ENCODE measurements at regions not wholly inside any gene's neighbourhood (a gene's known extent, or its start where the extent isn't known, plus 50 kb on each side); places are given as distances from the start of the nearest gene placed in this dataset.
"Not testable (repeated sequence)": the region's sequence is repeated elsewhere in the genome, so short reads cannot be mapped to it uniquely, and the experiment has no call there.

DNA sequence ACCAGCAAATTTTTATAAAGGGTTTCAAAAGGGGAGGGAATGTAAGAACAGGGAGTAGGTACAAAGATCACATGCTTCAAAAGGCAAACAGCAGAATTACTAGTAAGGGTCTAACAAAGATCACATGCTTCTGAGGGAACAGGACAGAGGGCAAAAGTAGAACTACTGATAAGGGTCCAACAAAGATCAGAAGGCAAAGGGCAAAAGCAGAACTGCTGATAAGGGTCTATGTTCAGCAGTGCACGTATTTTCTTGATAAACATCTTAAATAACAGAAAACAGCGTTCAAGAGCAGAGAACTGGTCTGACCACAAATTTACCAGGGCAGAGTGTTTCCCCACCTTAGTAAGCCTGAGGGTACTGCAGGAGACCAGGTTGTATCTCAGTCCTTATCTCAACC lies 469.5 kb upstream of the PIK3R1 start:
- no peak for DNase-seq (ENCODE audit: low read depth, low spot score)
- H3K27ac ChIP-seq = no peak overlapping the region

DNA sequence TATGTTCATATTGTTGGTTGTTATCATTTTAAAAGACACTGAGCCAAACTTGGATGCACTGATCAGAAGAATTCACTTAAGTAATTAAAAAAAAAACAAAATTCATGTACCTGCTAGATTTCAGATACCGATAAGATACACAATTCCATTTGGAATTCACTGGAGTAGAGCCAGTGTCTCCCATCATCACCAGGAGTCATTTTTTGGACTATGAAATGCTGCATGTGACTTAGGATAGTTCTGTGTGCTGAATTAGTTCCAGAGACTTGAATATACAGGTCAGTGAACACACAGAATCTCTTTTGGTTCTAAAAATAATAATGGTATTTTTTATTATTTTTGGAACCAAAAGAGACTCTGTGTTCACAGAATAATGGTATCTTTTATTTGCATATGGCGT lies 482.6 kb upstream of the PIK3R1 start:
- no peak overlapping the region for H3K27ac ChIP-seq
- no peak for DNase-seq (ENCODE audit: low read depth, low spot score)

DNA sequence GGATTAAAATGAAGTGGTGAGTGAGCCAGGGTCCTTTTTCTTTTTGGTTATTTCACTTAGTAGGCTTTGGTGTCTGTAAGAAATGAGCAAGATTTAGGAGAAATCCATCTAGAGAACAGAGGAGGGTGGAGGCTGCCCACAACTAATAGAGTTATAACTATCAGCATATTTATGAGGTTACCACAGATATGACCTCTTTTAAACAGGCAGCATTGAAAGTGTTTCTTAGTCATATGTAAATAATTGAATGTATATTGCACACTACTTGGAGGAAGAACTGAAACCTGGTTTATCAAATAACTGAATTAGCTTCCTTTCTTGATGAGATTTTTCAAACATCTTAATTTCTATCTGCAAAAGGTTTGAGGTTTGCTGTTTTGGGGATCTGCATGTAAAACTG lies 483.1 kb upstream of the PIK3R1 start:
- no peak overlapping the region for H3K27ac ChIP-seq
- no peak for DNase-seq (ENCODE audit: low read depth, low spot score)

DNA sequence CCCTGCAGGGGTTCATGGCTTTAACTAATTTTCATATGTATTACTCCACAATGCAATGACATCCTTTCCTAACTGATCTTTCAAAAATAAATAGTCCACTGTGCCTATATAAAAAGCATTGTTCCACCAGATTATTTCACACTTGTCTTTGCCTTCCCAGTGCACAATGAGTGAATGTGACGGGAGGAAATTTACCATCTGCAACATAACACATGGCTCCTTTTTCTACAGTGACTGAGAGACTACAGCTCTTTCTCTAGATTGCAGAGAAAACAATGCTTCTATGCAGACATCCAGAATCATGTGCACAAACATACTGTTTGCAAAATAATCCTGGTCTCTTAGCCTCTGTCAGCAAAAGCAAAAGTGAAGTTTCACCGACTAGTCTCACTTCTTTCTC lies 483.7 kb upstream of the PIK3R1 start:
- DNase-seq (ENCODE audit: low read depth, low spot score) = no peak
- H3K27ac ChIP-seq = no peak overlapping the region

DNA sequence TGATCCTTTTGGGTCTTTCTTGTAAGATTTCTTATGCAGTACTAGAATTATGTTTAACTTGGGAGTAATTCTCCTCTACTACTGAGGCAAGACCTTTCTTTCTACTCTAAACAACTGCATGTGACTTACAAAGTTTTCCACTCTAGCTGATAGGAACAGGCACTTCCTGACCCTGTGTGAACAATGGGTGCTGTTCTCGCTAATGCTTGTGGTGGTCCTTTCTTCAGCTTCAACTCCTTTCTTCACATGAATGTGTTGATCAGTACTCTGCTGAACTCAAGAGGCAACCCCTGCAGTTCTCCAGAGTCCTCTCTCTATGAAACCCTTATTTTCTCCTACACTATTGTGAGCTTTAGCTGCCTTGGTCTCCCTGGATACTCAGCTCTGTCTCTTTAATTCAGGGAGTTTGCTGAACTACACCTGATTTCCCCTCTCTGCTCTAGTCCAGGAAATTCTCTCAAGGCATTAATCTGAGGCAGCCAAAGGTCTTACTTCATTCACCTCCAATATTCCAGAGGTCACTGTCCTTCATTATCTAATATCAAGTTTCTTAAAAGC lies 484.6 kb upstream of the PIK3R1 start:
- H3K27ac ChIP-seq = no peak overlapping the region
- no peak for DNase-seq (ENCODE audit: low read depth, low spot score)

DNA sequence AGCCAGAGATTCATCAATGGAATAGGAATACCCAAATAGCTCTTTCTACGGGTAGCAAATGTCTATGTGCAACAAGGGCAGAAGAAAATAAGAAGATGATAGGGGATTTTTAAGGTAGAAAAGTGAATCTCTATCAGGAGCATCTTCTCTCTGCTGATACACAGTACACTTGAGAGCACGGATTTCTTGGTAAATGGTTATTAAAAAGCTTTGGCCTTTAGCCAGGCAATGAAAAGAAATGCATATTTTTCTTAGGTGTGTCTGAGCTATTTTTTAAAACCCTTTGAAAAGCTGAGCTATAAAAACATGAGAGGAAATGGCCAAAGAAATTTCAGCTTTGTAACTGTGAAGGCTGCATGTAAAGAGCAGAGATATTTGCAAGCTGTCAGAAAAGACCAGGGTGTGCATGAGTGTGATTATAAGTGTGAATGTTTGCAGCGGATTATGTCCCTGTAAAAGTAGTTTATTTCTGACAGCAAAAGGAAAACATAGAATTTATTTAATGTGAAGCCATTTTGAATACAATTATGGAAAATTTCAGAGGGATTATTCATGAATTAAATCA lies 487.1 kb upstream of the PIK3R1 start:
- H3K27ac ChIP-seq = no peak overlapping the region
- DNase-seq (ENCODE audit: low read depth, low spot score) = no peak

DNA sequence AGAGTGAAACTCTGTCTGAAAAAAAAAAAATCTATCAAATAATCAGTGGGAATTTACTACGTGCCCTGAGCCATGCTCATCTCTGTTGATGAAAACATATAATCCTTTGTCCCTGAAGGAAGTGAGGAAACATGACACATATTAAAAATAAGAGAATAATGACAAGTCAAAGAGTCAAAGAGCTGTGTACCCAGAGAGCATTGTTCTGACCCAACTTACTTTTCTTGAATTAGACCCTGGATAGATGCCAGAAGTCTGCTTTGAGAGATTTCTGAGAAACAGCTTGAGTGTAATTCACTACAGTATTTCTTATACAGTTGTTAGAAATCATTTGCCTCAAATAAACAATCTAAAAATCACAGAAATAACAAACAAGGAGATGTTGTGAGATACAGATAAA lies 490.0 kb upstream of the PIK3R1 start:
- no peak overlapping the region for H3K27ac ChIP-seq
- DNase-seq (ENCODE audit: low read depth, low spot score) = no peak

DNA sequence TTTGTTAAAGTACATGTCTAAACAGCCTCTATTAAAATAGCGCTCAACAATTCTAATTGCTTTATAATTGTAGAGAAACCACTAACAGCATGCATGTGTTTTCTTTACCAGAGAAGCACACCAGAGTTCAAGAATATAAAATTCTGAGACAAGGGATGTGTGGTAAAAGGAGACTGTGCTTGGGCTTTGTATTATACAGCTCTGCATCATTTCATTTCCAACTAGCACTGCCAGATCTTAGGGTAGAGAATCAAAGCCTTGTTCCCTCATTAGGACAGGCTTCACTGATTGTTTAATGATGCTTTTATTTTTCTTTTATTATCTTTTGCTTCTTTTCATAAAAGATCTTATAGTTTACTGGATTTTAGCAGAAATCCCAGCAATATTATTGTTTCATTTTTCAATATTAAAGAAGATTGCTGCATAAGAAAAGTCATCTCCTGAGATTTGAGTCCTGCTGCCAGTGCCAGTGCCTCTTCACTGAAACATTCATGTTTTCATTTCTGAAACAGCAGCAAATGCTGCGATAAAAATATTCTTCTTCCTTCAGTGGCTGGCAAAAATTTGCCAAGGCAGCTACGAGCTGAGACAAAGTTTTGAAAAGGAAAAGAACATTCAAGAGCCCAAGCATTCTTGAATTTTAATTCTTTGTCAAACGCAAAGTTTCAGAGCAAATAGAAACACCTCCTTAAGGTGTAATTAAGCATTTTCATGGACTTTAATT lies 491.0 kb upstream of the PIK3R1 start:
- H3K27ac ChIP-seq = no peak overlapping the region

DNA sequence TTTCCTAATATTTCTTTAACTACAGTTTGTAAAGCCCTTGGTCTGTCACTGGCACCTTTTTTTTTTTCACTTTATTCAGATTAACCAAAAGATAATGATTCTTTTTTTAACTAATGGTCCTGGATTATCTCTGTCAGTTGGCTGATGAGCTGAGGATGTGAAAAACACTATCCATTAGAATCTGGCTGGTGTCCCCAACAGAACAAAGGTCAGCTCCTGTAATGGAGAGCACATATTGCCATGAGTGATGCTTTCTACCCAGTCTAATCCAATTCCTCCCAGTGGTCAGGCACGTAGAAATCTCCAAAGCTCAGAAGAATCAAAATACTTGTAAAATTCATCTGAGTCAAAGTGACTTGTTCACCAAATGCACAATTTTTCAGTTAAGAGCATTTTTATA lies 491.7 kb upstream of the PIK3R1 start:
- H3K27ac ChIP-seq = no peak overlapping the region
- DNase-seq (ENCODE audit: low read depth, low spot score) = no peak

More for the DNA sequence above, 491.0 kb upstream of the PIK3R1 start:
- DNase-seq (ENCODE audit: low read depth, low spot score) = no peak

DNA sequence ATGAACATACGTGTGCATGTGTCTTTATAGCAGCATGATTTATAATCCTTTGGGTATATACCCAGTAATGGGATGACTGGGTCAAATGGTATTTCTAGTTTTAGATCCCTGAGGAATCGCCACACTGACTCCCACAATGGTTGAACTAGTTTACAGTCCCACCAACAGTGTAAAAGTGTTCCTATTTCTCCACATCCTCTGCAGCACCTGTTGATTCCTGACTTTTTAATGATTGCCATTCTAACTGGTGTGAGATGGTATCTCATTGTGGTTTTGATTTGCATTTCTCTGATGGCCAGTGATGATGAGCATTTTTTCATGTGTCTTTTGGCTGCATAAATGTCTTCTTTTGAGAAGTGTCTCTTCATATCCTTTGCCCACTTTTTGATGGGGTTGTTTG lies 493.0 kb upstream of the PIK3R1 start:
- DNase-seq (ENCODE audit: low read depth, low spot score); H3K27ac ChIP-seq: not testable (repeated sequence)

DNA sequence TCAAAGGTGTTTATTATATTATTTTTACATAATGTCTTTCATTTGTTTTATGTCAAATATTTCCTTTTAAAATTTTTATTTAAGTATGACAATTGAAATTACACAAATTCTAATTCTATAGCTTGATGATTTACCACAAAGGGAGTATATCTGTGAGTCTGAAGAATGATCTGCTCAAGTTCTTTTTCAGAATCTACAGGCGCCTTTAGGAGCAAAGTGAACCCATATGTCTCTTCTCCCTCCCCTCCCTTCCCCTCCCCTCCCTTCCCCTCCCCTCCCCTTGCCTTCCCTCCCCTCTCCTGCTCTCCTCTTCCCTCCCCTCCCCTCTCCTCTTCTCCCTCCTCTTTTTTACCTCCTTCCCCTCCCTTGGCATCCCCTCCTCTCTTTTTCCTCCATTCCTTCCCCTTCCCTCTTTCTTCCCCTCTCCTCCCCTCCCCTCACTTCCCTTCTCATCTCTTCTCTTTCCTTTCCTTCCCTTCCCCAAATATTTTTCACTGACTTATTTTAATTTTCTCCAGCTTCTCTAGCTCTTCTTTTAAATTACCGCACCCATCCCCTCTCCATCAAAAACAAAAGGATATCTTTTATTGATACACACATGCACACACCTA lies 495.3 kb upstream of the PIK3R1 start:
- DNase-seq (ENCODE audit: low read depth, low spot score) = no peak
- no peak overlapping the region for H3K27ac ChIP-seq

DNA sequence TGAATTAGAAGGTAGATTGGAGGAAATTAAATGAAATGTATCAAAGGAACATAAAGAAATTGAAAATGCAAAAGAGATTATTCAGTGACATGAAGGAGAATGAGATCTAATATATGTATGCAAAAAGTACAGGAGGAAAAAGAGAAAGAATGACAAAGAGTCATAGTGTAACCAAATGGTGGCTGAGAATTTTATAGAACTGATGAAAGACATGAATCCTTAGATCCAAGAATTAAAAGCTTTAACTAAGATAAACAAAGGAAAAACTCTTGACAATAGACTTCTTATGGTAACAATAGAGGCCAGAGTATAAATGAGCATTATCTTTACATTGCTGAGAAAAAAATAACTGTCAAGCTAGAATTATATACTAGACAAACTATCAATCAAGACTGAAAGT lies 505.4 kb upstream of the CD180 start:
- H3K27ac ChIP-seq = no peak overlapping the region
- DNase-seq (ENCODE audit: low read depth, low spot score) = no peak

DNA sequence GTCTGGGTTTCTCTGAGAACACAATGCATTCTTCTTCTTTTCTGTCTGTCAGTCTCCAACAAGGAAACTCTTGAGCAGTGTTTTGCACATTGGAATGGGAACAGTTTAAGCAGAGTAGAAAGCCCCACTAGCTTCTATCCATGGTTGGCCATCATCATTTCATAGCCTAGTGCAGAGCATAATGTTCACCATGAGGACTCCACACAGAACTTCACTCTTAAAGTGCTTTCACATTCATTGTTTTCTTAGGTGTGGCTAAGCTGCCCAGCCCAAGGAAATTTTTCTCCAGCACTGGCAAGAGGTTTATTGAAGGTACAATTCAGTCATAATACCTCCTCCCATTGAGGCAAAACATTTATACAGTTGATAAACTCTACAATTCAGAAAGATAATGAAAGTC lies 503.0 kb upstream of the CD180 start:
- no peak overlapping the region for H3K27ac ChIP-seq
- DNase-seq (ENCODE audit: low read depth, low spot score) = no peak

DNA sequence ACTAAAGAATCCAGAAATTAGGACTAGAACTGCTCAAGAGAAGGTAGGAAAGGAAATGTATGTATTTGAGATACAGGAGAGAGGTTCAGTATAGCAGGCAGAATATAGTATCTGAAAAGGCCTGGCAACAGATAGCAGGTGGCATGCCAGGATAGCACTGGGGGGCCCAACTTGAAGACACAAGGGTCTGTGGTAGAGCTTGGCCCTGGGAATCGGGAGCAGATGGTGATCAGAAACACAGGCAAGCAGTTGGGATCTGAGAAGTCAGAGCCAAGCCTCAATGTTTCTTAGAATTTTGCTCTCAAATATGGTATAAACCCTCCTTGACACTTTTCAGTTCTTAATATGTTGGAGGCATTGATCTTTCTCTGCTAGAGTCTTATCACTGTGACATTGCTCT lies 499.8 kb upstream of the CD180 start:
- H3K27ac ChIP-seq = no peak overlapping the region

DNA sequence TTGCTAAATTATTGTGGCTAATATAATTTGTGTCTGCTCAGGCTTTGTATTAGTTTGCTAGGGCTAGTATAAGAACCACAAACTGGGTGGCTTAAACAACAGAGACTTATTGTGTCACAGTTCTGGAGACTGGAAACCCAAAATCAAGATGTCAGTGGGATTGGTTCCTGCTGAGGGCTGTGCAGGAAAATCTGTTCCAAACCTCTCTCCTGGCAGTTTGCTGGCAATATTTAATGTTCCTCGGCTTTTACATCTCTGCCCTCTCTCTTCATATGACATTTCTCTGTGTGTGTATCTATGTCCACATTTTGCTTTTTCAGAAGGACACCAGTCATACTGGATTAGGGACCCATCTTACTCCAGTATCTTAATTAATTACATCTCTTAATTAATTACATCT lies 498.8 kb upstream of the CD180 start:
- DNase-seq (ENCODE audit: low read depth, low spot score) = no peak

More for the DNA sequence above, 499.8 kb upstream of the CD180 start:
- DNase-seq (ENCODE audit: low read depth, low spot score) = no peak

DNA sequence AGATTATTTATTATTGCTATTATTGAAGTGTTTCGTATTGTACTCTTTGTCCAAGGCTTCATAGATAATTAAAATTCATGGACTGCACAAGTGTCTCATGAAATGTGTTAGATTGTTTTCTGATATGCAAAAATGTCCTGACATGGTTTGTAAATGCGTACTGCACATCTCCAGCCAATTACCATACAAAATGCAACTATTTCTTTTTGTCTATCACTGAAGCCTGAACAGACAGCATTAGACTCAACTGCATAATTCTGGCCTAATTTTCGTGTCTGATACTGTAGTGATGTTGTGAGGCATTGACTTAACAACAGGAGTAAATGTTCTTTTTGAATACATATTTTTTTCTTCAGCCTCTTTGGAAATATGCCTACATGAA lies 498.2 kb upstream of the CD180 start:
- H3K27ac ChIP-seq = no peak overlapping the region

More for the DNA sequence above, 498.8 kb upstream of the CD180 start:
- no peak overlapping the region for H3K27ac ChIP-seq

DNA sequence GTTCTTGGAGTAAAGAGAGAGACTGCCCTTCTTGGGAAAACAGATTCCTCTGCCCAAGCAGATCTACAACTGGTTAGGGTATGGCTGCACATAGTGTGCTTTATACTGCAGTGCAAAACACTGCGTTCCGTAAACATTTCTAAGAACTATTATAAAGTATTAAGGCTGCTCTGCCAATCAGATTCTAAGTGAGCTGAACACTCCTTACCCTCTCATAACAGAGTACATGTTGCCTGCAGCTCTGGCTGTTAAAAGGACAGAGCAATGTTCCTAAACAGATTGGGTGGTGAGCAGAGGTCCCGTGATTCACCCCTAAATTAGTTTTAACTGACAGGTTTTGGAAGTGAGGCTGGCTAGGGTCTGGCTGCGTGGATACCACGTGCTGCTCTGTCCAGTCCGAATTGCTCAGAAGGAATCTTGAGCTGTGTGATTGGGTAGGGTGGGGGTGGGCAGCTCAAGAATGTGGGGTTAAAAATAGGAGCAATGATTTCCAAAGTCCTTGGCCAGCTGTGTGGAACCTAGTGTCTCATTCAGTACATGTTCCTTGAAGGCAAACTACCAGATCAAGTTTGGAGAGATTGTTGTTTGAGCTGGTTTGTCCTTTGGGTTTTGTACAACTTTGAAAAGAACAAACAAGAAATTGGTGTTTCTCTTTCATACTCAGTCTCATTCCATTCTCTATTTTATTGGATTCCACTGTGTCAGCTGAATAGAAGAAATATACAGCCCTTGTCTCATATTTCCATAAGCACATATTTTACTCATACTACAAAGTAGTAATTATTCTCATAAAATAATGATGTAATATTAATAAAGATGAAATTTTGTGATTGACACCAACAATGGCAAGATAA lies 497.6 kb upstream of the CD180 start:
- DNase-seq (ENCODE audit: low read depth, low spot score) = no peak
- no peak overlapping the region for H3K27ac ChIP-seq

More for the DNA sequence above, 498.2 kb upstream of the CD180 start:
- DNase-seq (ENCODE audit: low read depth, low spot score) = no peak

DNA sequence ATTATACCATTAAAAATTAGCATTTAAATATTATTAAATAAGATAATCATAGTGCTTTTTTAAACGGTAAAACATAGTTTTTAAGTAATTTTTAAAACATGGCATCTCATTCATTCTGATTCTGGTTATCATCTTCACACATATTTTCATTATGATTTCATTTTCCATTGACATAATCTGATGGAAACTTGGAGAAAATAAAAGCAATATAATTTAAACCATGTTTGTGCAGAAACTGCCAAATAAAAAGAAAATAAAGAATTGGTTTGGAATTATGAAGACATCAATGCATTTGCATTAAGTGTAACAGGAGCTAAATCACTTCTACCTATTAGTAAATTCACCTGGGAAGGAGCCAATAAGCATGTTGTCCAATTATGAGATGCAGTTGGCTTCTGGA lies 490.1 kb upstream of the CD180 start:
- no peak overlapping the region for H3K27ac ChIP-seq
- DNase-seq (ENCODE audit: low read depth, low spot score) = no peak

DNA sequence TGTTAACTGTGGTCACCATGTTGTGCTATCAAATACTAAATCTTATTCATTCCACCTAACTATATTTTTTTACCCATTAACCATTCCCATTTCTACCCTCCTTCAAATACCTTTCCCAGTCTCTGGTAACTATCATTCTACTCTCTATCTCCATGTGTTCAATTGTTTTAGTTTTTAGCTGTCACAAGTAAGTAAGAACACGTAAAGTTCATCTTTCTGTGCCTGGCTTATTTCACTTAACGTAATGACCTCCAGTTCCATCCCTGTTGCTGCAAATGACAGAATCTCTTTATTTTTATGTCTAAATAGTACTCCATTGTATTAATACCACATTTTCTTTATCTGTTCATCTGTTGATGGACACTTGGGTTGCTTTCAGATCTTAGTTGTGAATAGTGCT lies 485.1 kb upstream of the CD180 start:
- DNase-seq (ENCODE audit: low read depth, low spot score) = no peak
- no peak overlapping the region for H3K27ac ChIP-seq

DNA sequence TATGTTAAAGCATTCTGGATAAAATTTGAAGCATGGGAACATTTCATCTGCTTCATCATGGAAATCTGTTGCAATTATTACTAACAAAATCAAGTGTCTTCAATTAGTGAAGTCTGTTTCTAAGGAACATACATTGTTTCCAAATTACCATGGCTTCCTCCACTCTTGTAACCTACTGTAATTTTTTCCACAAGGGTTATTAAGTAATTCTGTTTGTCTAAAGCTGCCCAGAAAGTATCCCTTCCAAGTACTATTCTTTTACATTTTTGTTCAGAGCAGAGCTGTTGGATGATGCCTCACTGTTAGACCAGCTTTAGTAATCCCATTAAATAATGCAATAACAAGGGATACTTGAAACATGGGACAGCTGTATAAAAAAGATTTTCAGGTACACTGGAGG lies 483.5 kb upstream of the CD180 start:
- DNase-seq (ENCODE audit: low read depth, low spot score) = no peak
- no peak overlapping the region for H3K27ac ChIP-seq
